HG02763 (cell line): ENCODE measurements at regions not wholly inside any gene's neighbourhood (a gene's known extent, or its start where the extent isn't known, plus 50 kb on each side); places are given as distances from the start of the nearest gene placed in this dataset.
A peak's percentile ranks its signal among the peaks of the same experiment; 100 is the strongest.
"Not testable (repeated sequence)": the region's sequence is repeated elsewhere in the genome, so short reads cannot be mapped to it uniquely, and the experiment has no call there.

Experiments
- ATAC-seq: cut with Tn5 transposase; IDR thresholded peaks from one replicate; pipeline ENCODE4 v1.9.1; 2021; ENCODE audit warnings: mild to moderate bottlenecking, moderate library complexity; ENCODE audit not compliant: unreplicated experiment

DNA sequence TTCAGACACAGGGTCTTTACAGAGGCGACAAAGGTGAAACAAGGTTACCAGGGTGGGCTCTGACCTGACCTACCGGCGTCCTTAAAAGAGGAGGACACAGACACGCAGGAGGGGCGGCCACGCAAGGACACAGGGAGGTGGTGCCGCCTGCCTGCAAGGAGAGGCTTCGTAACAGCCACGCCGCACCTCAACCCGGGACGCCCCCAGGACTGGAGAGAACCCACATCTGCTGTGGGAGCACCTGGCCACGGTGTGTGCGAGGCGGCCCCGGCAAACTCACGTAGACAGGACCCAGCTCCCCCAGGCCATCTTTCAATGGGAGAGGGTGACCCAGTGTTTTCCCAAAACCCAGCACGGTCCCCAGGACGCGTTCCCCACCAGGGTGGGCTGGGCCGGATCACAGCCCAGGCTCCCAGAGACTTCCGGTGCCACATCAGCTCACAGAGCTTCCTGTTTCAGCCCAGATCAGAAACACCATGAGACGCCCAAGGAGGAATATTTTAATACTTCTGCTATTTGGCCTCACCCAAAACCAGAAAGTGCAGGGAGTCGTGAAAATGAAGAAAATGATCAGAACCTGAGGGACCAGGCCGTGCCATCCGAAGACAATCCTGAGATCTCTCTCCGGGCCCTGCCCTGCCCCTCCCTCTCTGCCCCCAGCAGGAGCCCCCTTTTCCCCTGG is 5417.4 kb upstream of the TPTE start:
- not testable (repeated sequence) for ATAC-seq

DNA sequence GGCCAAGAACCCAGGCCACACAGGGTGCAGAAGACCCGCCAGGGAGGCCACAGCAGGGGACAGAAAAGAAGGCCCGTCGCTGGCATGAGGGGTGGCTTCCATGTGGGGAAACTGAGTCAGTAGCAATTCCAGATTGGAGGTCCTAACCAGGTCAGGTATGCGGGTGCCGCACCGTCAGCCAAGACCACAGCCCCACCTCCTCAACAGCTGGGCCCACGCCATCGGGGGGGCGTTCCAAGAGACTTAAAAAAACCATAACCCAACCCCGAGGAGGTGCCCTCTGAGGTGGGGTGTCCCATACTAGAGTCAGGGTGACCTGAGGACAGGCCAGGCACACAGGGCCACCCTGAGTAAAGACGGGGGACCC is 5416.8 kb upstream of the TPTE start:
- not testable (repeated sequence) for ATAC-seq

DNA sequence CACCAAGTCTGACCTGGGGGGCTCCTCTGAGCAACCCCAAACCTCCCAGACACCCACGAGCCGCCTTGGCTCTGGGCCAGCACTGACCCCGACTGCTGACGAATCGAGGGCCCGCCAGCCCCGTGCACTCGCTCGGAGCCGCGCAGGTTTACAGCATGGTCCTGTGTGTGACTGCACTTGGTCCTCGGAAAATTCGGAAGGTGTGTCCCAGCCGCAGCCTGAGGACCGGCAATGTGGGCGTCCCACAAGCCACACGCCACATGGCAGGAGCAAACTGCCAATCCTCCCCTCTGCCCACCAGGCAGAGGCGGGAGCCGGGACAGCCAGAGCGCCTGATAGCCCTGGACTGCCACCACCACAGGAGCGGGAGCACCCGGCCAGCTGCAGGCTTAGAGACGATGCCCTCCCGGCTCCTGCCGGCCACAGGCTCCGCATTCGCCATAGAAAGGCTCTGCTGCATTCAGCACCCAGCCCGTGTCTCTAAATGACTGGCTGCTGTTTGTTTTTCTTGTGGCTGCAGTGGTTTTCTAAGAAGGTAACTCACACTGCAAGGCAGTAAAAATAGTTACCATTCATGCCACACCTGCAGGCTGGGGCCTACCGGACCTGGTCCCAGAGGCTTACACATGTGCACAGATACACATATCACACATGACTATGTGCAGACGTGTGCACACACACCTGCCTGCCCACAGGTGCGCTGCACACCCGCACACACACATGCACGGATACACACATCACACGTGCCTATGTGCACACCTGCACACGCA is 5415.3 kb upstream of the TPTE start:
- ATAC-seq = peak; percentile 46

DNA sequence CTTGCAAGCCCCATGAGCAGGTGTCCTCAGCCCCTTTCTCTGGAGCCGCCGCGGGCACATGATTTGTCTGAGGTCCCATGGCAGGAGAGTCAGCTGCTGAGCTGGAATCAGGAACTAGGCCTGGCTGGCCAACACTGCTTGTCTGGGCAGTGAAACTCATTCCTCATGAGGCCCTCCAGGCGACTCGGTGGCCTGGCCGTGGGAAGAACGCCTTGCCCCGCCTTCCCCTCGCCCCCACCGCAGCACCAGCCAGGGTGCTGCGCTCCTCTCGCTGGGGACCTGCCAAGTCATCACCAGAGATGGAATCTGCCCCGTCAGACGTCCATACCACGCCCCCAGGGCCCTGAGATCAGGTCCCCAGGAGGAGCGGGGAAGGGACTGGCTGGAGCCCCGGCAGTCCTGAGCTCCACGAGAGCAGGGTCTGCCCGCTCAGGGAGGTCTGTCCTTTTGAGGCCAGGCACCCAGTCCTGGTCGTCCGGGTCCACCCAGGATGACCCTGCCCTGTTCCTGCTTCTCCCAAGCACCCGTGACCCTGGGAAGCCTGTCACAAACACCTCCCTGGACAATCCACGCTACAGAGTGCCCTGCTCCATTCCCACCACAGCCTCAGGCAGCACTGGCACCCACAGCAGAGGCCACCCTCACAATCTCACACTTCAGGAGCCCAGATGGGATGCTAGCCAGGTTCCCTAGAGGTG is 5414.5 kb upstream of the TPTE start:
- peak; percentile 31 for ATAC-seq

DNA sequence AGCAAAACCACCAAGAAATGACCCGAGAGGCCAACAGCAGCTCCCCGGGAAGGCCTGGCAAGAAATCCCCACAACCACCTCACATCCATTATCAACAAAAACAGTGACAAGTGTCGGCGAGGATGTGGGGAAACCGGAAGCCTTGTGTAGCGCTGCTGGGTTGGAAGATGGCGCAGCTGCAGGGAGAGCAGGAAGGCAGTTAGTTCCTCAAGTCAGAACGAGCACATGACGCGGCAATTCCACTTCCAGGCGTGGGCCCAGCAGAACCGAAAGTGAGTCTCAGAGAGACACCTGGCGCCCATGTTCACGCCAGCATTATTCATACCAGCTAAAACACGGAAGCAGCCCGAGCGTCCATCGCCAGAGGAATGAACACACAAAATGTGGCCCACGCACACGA is 5413.7 kb upstream of the TPTE start:
- ATAC-seq = not testable (repeated sequence)

DNA sequence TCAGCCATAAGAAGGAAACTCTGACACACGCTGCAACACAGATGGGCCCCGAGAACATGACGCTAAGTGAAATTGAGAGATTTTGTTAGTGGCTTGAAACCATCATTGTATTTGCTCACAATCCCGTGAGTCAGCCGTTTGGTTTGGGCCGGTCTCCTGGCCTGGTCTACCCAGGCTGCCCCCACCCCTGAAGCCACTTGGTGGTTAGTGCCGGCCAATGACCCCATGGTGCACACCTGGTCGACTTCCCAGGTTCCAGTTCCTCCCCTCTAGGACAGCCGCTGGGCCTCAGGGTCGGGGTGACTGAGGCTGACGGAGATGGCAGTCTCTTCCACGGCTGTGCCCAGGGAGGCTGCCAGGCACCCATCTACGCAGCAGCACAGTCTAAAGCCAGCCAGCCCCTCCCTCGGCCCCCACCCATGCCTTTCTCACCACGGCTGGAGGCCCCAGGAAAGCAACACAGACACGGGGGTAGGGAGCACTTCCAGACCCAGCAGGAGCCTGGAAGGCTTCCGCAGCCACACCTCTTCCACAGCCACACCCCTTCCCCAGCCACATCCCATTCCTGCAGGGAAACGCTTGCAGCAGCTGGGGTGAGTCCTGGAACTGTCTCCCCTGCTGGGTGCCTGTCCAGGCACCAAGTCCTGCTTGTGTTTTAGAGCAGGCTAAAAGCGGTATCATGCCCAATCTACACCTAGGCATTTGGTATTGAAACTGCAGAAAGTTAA is 5413.2 kb upstream of the TPTE start:
- ATAC-seq = not testable (repeated sequence)

DNA sequence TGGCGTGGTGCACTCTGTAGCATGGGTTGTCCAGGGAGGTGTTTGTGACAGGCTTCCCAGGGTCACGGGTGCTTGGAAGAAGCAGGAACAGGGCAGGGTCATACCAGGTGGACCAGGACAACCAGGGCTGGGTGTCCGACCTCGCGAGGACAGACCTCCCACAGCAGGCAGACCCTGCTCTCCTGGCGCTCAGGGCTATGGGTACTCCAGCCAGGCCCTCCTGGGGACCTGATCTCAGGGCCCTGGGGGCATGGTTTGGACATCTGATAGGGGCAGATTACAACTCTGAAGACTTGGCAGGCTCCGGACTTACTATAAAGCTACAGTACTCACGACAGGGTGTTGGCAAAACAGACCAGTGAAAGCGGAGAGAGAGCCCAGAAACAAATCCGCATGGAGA is 5410.2 kb upstream of the TPTE start:
- not testable (repeated sequence) for ATAC-seq

DNA sequence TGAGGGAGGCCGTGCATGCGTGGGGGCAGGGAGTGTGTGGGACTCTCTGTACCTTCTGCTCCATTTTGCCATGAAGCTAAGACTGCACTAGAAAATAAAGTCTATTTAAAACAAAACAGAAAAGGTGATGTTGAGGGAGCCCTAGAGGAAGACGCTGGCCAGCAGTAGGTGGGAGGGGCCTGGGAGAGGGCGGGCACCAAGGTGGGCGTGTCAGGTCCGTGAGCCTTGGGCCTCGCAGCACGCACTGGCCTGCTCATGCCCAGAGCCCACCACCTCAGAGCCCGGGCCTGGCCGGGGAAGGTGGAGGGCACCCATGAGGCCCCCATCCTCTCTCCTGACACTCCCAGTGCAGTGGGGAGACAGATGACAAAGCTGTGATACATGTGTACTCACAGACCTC is 5408.3 kb upstream of the TPTE start:
- ATAC-seq = not testable (repeated sequence)

DNA sequence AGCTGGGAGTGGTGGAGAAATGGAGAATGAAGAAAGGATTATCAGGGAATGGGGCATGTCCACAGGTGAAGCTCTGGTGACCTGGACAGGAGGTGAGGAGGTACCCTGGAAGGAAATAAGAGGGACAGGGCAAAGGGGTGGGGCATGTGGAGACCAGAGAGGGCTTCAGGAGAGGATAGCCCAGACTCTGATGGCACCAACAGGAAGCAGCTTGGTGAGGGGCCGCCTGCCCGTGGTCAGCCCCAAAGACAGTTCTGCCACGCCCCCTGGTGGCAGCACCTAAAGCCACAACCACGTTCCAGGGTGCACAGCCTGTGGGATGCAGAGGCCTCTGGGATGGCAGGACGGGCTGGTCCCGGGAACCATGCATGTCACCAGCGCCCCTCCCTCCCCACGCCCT is 5406.9 kb upstream of the TPTE start:
- ATAC-seq = not testable (repeated sequence)

DNA sequence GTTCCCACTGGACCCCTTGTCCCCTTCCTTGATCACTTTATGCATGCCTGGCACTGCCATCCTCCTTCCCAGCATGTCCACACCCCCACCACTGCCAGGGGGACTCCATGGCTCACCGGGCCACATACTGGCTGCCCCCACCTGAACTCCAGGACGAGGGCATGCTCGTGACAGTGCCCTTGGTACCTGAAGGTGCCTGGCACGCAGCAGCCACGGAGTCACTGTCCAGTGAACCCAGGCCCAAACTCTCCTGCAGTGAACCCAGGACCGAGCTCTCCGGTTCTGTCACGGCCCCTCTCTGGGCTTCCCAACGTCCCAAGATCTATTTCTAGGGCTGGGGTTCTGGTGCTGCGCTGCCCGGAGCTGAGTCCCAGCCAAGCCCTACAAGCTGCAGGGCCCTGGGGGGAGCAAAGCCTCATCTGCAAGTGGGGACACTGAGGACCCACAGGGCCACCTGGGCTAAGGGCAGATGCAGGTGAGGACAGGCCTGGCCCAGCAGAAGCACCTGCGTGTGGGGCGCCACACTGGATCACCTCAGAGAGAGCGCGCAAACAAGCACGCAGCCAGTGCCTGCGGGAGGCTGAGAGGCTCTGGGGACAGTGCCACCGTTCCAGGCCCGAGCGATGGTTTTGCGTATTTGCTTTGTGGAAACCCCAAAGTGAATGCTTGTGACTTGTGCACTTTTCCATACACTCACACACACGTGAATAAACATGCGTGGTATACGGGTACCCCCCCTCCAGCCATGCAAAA is 5406.3 kb upstream of the TPTE start:
- ATAC-seq = not testable (repeated sequence)

DNA sequence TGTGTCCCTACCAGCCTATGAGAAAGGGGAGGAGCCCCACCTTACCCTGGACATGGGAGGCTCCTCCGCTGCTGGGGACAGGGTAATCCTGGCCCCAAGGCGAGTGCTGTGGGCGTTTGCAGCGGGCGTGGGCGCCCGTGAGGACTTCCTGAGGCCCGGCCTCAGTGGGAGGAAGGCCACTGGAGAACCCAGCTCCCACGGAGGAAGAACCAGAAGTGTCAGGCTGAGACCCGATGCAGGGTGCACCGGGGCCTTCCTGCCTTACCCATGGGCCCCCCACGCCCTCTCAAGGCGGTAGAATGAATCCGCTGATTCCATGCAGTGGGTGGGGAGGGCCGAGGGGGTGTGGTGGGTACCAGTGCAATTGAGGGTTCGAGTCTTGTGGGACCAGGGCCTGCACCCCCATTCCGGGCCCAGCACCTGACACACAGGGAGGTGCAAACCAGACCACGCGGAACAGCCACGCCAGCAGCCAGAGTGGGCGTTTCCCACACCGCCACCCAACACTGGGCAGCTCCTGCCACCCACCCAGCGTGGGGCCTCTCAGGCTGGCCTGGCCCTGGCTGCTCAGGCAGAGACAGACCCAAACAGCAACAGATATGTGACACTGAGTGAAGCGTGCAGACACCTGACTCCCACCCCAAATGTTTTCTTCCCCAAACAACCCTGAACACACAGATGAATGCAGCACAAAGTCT is 5405.6 kb upstream of the TPTE start:
- not testable (repeated sequence) for ATAC-seq

DNA sequence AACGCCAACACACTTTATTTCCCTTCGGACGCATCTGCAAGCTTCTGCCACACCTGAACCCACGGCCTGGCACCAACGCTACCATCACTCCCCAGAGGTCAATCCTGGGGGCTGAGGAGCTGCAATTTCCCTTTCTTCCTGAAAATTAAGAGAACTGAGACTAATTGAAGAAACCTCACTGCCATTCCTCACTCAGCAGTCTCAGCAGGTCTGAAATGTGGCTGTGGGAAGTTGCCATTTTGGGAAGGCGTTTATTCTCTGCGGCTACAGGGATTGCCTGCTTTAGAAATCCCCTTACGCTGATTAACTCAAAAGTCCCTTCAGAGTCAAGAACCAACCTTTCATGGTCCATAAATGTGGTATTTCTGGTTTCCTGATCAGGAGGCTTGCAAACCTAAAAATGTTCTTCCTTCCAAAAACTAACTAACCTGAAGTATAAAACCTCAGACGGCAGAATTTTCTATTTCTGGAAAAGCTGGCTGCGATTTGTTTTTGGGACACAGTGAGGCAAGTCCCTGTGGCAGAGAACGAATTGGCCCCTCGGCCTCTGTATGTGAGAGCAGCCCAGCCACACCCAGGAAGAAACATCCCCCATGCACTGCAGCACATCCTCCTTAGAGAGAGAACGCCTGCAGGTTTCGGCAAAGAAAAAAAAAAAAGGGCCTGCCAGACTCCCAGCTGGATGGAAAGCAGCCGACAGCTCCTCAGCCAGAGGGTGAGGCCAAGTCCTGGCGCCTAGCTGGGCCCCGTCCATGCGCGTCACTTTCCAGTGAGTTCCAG is 5404.8 kb upstream of the TPTE start:
- not testable (repeated sequence) for ATAC-seq

DNA sequence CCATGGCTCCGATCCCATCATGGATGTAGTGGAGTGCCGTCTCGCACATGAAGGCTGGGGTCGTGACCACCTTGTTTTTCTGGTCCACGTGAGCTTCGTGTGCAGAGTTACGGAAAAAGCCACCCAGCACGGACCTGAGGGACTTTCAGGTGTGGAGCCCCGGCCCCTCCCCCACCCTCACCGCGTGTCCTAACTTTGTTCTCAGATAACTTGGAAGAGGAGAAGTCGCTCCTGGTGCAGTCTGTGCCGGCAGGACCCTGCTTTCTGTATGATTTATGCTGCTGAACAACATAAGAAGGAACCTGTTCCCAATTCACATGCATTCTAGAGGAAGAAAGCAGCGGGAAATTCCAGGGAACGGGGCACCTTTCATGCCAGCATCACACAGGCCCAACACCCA is 5404.2 kb upstream of the TPTE start:
- ATAC-seq = not testable (repeated sequence)

DNA sequence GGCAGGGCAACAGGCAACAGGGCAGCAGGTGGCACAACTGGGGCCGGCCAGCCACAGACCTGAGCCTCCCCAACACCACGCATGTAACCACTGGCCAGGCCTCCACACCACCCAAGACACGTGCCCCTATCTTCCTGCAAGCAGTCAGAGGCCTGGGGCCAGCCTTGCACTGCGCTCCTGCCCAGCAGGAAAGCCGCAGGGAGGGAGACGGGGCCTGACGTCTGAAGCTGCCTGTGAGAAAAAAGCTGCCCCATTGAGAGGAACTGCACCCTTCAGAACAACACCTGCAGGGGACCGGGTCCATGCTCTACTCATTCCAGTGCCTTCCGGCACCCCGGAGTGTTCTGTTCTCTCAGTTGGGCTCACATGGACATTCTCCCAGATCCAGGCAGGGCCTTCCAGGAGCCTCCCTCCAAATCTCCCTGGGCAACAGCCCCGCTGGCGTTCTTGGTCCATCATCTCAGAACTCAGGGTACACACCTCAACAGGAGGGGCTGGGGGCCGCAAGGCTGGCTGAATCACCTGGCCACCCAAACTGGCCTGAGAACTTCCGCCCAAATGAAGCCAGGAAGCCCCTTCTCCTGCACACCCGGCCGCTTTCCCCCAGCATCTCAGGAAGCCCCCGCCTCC is 5403.6 kb upstream of the TPTE start:
- not testable (repeated sequence) for ATAC-seq

DNA sequence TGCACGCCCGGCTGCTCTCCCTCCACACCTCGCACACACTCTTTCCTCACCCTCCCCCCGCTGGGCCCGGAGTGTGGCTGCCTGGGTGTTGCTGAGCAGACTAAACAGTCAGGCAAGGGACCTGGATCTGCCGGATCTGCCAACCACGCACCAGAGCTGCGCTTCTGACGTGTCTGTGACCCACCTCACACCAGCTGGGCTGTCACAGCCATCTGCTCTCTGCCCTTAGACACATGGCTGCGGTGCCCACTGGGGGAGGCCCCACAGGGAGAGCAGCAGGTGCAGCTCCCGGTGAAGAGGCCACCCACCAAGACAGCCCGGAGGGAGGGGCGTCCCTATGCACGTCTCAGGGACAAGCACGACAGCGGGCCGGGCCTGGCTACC is 5403.1 kb upstream of the TPTE start:
- ATAC-seq = peak; percentile 33

DNA sequence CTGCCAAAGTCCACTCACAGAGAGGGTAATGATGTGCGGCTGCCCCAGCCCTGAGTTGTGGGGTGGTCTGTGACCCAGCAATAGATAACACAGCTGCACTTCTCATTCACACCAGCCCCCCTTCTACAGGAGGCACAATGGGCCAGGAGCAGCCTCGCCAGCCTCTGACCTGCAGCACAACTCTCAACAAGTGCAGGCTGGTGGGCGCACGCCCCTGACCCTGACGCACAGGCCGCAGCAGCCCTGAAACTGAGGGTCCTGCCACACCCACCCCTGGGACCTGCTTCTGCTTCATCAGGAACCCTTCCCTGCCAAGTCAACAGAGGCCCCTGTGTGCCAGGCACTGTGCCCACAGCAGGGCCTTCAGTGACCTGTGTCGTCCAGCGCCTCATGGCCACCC is 5402.2 kb upstream of the TPTE start:
- ATAC-seq = not testable (repeated sequence)

DNA sequence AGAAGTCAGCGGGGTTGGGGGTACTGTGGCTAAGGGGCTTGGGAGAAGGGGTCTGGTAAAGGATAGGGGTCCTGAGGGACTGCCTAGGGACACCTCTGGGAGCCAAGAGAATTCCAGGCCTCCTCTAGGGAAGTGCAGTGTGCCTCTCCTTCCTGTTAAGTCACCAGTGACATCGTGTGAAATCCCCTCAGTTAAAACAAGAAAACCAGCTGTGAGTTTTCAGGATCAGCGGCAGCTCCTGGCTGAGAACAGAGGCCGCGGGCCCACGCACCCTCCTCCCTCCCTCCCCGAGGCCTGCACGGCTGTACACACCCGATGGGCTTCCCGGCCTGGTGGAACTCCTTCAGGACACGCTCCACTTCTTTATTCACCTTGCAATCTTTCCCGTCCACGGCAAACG is 5400.0 kb upstream of the TPTE start:
- not testable (repeated sequence) for ATAC-seq

DNA sequence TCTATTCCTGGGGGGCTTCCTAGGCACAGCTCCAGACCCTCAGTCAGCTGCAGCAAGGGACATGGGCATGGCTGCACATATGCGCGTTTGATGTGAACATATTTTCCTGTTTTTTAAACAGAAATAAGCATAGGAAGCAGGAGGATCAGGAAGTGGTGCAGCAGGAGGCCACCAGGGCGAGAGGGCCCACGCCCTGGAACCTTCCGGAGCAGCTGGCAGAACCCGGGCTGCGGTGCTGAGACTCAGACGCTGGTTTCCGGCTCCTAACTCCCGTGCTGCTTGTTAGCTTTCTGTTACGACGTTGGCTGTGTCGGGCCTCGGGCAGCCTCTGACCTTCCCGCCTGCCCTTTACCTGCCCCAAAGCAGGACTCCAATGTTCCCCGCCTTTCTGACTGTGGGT is 5399.5 kb upstream of the TPTE start:
- ATAC-seq = not testable (repeated sequence)

DNA sequence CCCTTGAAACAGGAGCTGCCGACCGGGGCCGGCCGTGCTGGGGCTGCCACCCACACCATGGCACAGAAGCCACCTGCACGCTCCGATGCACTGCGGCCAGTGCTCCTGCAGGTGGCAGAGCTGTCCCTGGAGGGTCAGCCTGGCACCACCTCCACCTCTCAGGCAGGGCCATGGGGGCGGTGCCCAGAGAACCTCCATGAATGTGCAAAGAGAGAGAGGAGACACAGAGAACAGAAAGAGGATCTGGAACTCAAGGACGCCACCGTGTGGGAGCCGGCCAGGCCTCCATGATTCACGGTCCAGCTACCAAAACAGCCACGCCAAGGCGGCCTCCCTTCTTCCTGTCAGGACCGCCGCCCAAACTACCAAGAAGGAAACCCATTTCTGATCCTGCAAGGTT is 5397.7 kb upstream of the TPTE start:
- ATAC-seq = peak; percentile 34
